Peyer's patch (tissue), 4 donors: ENCODE measurements at regions not wholly inside any gene's neighbourhood (a gene's known extent, or its start where the extent isn't known, plus 50 kb on each side); places are given as distances from the start of the nearest gene placed in this dataset.
"Not testable (repeated sequence)": the region's sequence is repeated elsewhere in the genome, so short reads cannot be mapped to it uniquely, and the experiment has no call there.

Experiments
- DNase-seq, 3 donors: peaks; one replicate each; pipeline ENCODE4 v3.0.0-alpha.2; 2017 to 2019
- H3K27ac ChIP-seq, 4 donors: fragments of 200-600 bp; sonication (generic); one replicate each; pipeline ENCODE4 v1.5.1; 2016 to 2019
- H3K27me3 ChIP-seq, 2 donors: fragments of 200-600 bp; sonication (generic); one replicate each; pipeline ENCODE4 v1.5.1; 2019
- H3K36me3 ChIP-seq, 3 donors: fragments of 200-600 bp; sonication (generic); one replicate each; pipeline ENCODE4 v1.5.1; 2016 to 2019
- H3K4me1 ChIP-seq, 4 donors: fragments of 200-600 bp; sonication (generic); one replicate each; pipeline ENCODE4 v1.5.1; 2016 to 2019
- H3K4me3 ChIP-seq, 4 donors: fragments of 200-600 bp; sonication (generic); 1 replicate in 3 of 4; 2 replicates in 1 of 4; pipeline ENCODE4 v1.5.1; 2016 to 2019; ENCODE audit warnings: mild to moderate bottlenecking in 1 of 4
- H3K9me3 ChIP-seq, 4 donors: fragments of 200-600 bp; sonication (generic); one replicate each; pipeline ENCODE4 v1.5.1; 2016 to 2019; ENCODE audit warnings: mild to moderate bottlenecking in 1 of 4
- CTCF ChIP-seq, 6 experiments: fragments of 450-650 bp in 4 of 6; fragments of 200-600 bp in 2 of 6; sonication (generic) in 1 of 6; IDR thresholded peaks; one replicate each; pipeline ENCODE4 v1.5.1; 2017 to 2019; ENCODE audit warnings: antibody characterized with exemption in 6 of 6, mild to moderate bottlenecking in 3 of 6, moderate library complexity in 1 of 6
- POLR2A ChIP-seq, 2 donors: fragments of 450-650 bp; IDR thresholded peaks; one replicate each; pipeline ENCODE4 v1.5.1; 2017; ENCODE audit warnings: antibody characterized with exemption in 2 of 2, mild to moderate bottlenecking in 2 of 2, moderate library complexity in 2 of 2

- H3K27ac ChIP-seq: no peak overlapping the region
- DNase-seq: no peak
- H3K9me3 ChIP-seq: no peaks in the 10 kb centered on the region
- TF ChIP-seq POLR2A (IDR thresholded peaks at IDR 0.05) (no peak), CTCF (IDR thresholded peaks at IDR 0.05) (no peak)
- H3K4me1 ChIP-seq: no peaks in the 10 kb centered on the region
- H3K36me3 ChIP-seq: no peaks in the 10 kb centered on the region
- H3K27me3 ChIP-seq: no peaks in the 10 kb centered on the region
- no peak overlapping the region for H3K4me3 ChIP-seq
Measured at GRCh38 chrX:750812-751211, 120.2 kb downstream of the SHOX start.

- Histone ChIP-seq H3K4me3 (no peak overlapping the region), H3K4me1 (no peaks in the 10 kb centered on the region), H3K27me3 (no peaks in the 10 kb centered on the region), H3K36me3 (no peaks in the 10 kb centered on the region), H3K27ac (no peak overlapping the region), H3K9me3 (no peaks in the 10 kb centered on the region)
- TF ChIP-seq POLR2A (IDR thresholded peaks at IDR 0.05) (no peak), CTCF (IDR thresholded peaks at IDR 0.05) (no peak)
- no peak for DNase-seq
Measured at GRCh38 chrX:750263-750662, 119.7 kb downstream of the SHOX start.

- no peak for TF ChIP-seq POLR2A (IDR thresholded peaks at IDR 0.05)
- no peak for TF ChIP-seq CTCF (IDR thresholded peaks at IDR 0.05)
- DNase-seq: no peak
- Histone ChIP-seq H3K27ac (no peak overlapping the region), H3K9me3 (no peaks in the 10 kb centered on the region), H3K4me3 (no peak overlapping the region), H3K4me1 (no peaks in the 10 kb centered on the region), H3K36me3 (no peaks in the 10 kb centered on the region), H3K27me3 (no peaks in the 10 kb centered on the region)
Measured at GRCh38 chrX:747176-747575, 116.6 kb downstream of the SHOX start.

GRCh38 chrX:739611-740010 lies 109.0 kb downstream of the SHOX start:
- Histone ChIP-seq H3K9me3 (peaks cover 0 to 4% (median 0%) of the 10 kb centered on the region in 4 donors), H3K4me1 (no peaks in the 10 kb centered on the region), H3K36me3 (no peaks in the 10 kb centered on the region), H3K4me3 (no peak overlapping the region), H3K27ac (no peak overlapping the region), H3K27me3 (no peaks in the 10 kb centered on the region)
- no peak for TF ChIP-seq CTCF (IDR thresholded peaks at IDR 0.05)
- no peak for TF ChIP-seq POLR2A (IDR thresholded peaks at IDR 0.05)
- no peak for DNase-seq

GRCh38 chrX:737021-737420 lies 106.4 kb downstream of the SHOX start:
- not testable (repeated sequence) for H3K27ac ChIP-seq, H3K27me3 ChIP-seq, H3K9me3 ChIP-seq, H3K4me1 ChIP-seq, H3K36me3 ChIP-seq, DNase-seq, H3K4me3 ChIP-seq

- Histone ChIP-seq H3K27me3 (no peaks in the 10 kb centered on the region), H3K4me3 (no peak overlapping the region), H3K9me3 (peaks cover 0 to 4% (median 0%) of the 10 kb centered on the region in 4 donors), H3K36me3 (no peaks in the 10 kb centered on the region), H3K4me1 (no peaks in the 10 kb centered on the region), H3K27ac (no peak overlapping the region)
- TF ChIP-seq POLR2A (IDR thresholded peaks at IDR 0.05): no peak
- no peak for TF ChIP-seq CTCF (IDR thresholded peaks at IDR 0.05)
- no peak for DNase-seq
Measured at GRCh38 chrX:734362-734761, 103.8 kb downstream of the SHOX start.
